Activated B cell treated with CpG ODN at 0.5 μM for 24 hours (primary cell): ENCODE measurements at regions not wholly inside any gene's neighbourhood (a gene's known extent, or its start where the extent isn't known, plus 50 kb on each side); places are given as distances from the start of the nearest gene placed in this dataset.

Experiments
- ATAC-seq: fragments of 200-7000 bp; cut with Tn5 transposase; one replicate; pipeline ENCODE4 v1.10.0; 2021; ENCODE audit warnings: low read depth, mild to moderate bottlenecking, moderate library complexity
- CTCF ChIA-PET: fragments of 350-600 bp; sonication (Branson Sonifier 250); formaldehyde crosslinking; loops from one replicate; lab custom pipeline; 2021; ENCODE audit warnings: antibody characterized with exemption; lab: Charles Lee
- POLR2A ChIA-PET: fragments of 350-600 bp; sonication (Branson Sonifier 250); formaldehyde crosslinking; loops from one replicate; lab custom pipeline; 2021; ENCODE audit warnings: antibody characterized with exemption; lab: Charles Lee
- DNase-seq: peaks from one replicate; pipeline ENCODE4 v3.0.0; 2022
- H3K27ac Mint-ChIP-seq: one replicate; pipeline ENCODE4 v1.8.0; 2020; ENCODE audit warnings: mixed read lengths
- H3K27me3 Mint-ChIP-seq: one replicate; pipeline ENCODE4 v1.8.0; 2021; ENCODE audit warnings: mixed read lengths
- H3K36me3 Mint-ChIP-seq: one replicate; pipeline ENCODE4 v1.8.0; 2021; ENCODE audit warnings: low read depth, mixed read lengths
- H3K4me1 Mint-ChIP-seq: one replicate; pipeline ENCODE4 v1.8.0; 2021; ENCODE audit warnings: mixed read lengths
- H3K4me3 Mint-ChIP-seq: one replicate; pipeline ENCODE4 v1.8.0; 2020; ENCODE audit warnings: mild to moderate bottlenecking, mixed read lengths
- H3K9me3 Mint-ChIP-seq: one replicate; pipeline ENCODE4 v1.8.0; 2020; ENCODE audit warnings: mixed read lengths
- CTCF ChIP-seq: fragments of 200-600 bp; IDR thresholded peaks from one replicate; pipeline ENCODE4 v1.8.0; 2022; ENCODE audit warnings: antibody characterized with exemption, mild to moderate bottlenecking
- intact Hi-C: fragments of 100-400 bp; cut with micrococcal nuclease; formaldehyde crosslinking; loops from one replicate; pipeline ENCODE4 v1.15.1; 2024

- Mint-ChIP-seq H3K4me3 (no peak overlapping the region), H3K27me3 (peaks cover 4% of the 10 kb centered on the region), H3K36me3 (no peaks in the 10 kb centered on the region), H3K9me3 (peaks cover 16% of the 10 kb centered on the region), H3K27ac (no peak overlapping the region), H3K4me1 (no peaks in the 10 kb centered on the region)
- DNase-seq: no peak
- TF ChIP-seq CTCF: no peak
- ChIA-PET CTCF (no interaction called here), POLR2A (no interaction called here)
- ATAC-seq: no peak
- intact Hi-C loops: no loop called here
Observed at GRCh38 chr2:191486584-191487320, 191.2 kb upstream of the NABP1 start.

GRCh38 chr2:191488135-191488534, 189.8 kb upstream of the NABP1 start:
- DNase-seq: no peak
- no peaks in the 10 kb centered on the region for H3K4me1 Mint-ChIP-seq
- H3K9me3 Mint-ChIP-seq: peaks cover 8% of the 10 kb centered on the region
- peaks cover 3% of the 10 kb centered on the region for H3K27me3 Mint-ChIP-seq
- intact Hi-C loops: no loop called here
- H3K27ac Mint-ChIP-seq: no peak overlapping the region
- TF ChIP-seq CTCF: no peak
- ChIA-PET POLR2A (no interaction called here), CTCF (no interaction called here)
- H3K4me3 Mint-ChIP-seq: no peak overlapping the region
- ATAC-seq: no peak
- H3K36me3 Mint-ChIP-seq: no peaks in the 10 kb centered on the region

GRCh38 chr2:191489177-191489576, 188.8 kb upstream of the NABP1 start:
- Mint-ChIP-seq H3K9me3 (no peaks in the 10 kb centered on the region), H3K4me1 (no peaks in the 10 kb centered on the region), H3K27ac (no peak overlapping the region), H3K36me3 (no peaks in the 10 kb centered on the region), H3K4me3 (no peak overlapping the region), H3K27me3 (peaks cover 3% of the 10 kb centered on the region)
- TF ChIP-seq CTCF: no peak
- ATAC-seq: no peak
- POLR2A ChIA-PET: no interaction called here
- CTCF ChIA-PET: interaction anchor here (0.7 kb wide), 1 partner anchor 17 kb away, joined by 3 read pairs; no protein-coding TSS in a partner anchor
- no peak for DNase-seq
- intact Hi-C loops: no loop called here

- CTCF ChIA-PET: no interaction called here
- H3K9me3 Mint-ChIP-seq: no peaks in the 10 kb centered on the region
- H3K4me1 Mint-ChIP-seq: no peaks in the 10 kb centered on the region
- POLR2A ChIA-PET: no interaction called here
- intact Hi-C loops: no loop called here
- no peak overlapping the region for H3K27ac Mint-ChIP-seq
- H3K4me3 Mint-ChIP-seq: no peak overlapping the region
- TF ChIP-seq CTCF: no peak
- DNase-seq (no peak), ATAC-seq (no peak)
- no peaks in the 10 kb centered on the region for H3K36me3 Mint-ChIP-seq
- H3K27me3 Mint-ChIP-seq: peaks cover 3% of the 10 kb centered on the region
Observed at GRCh38 chr2:191496838-191497237, 181.1 kb upstream of the NABP1 start.

DNA sequence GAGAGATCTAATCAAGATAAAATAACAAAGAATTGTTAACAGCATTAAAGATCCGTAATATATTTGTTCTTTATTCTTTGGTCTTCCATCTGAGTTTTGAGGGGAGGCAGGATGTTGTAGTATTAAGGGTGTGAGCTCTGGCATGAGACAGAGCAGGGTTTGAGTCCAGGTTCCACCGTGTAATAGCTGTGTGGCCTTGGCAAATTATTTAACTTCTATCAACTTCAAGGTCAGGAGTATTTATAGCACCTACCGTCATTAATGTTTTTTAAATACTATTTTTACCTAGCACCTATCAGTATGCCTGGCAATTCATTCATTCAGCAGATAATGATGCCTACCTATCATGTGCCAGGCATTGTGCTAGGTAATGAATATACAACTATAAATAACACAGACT, 180.1 kb upstream of the NABP1 start:
- intact Hi-C loops: no loop called here
- Mint-ChIP-seq H3K4me1 (no peaks in the 10 kb centered on the region), H3K4me3 (no peak overlapping the region), H3K27me3 (peaks cover 5% of the 10 kb centered on the region), H3K36me3 (no peaks in the 10 kb centered on the region), H3K27ac (no peak overlapping the region), H3K9me3 (no peaks in the 10 kb centered on the region)
- DNase-seq (no peak), ATAC-seq (no peak)
- POLR2A ChIA-PET: no interaction called here
- TF ChIP-seq CTCF: no peak
- CTCF ChIA-PET: interaction anchor here (0.6 kb wide), 1 partner anchor 122 kb away, joined by 4 read pairs; no protein-coding TSS in a partner anchor
